Mammary epithelial cell (primary cell): ENCODE measurements at regions not wholly inside any gene's neighbourhood (a gene's known extent, or its start where the extent isn't known, plus 50 kb on each side); places are given as distances from the start of the nearest gene placed in this dataset.

Experiments used
- EZH2 ChIP-seq: IDR thresholded peaks from 2 replicates; pipeline ENCODE4 v1.6.1; 2012; ENCODE audit warnings: low read length, inconsistent platforms, borderline replicate concordance
- TF ChIP-seq, protein P1 (sequence below), 2 donors: IDR thresholded peaks in 1 of 2; conservative IDR thresholded peaks in 1 of 2; 2 replicates each; pipeline ENCODE4 v1.5.1; 2011 to 2012; ENCODE audit warnings: inconsistent platforms in 2 of 2, low read length in 2 of 2, mild to moderate bottlenecking in 2 of 2, control low read depth in 1 of 2, low read depth in 1 of 2; ENCODE audit not compliant: insufficient read depth in 1 of 2; ENCODE audit errors: extremely low read depth in 1 of 2

DNA sequence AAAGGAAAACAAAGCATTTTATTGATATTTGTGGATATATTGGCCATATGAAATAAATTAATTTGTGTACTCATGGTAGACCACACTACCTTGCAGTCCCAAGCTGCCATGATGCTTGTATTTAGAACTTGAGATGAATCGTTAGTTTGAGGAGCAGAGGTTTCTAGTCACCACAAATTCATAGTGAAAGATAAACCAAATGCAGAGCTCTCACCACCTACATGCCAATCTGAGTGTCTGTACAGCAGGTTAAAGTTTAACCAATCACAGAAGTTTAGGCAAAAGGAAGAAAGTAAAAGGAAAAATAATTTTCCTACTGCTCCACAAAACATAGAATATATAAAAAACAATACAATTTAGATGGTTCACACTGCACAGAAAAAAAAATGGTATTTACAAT lies 163.6 kb upstream of the FTMT start:
- TF ChIP-seq, protein P1, sequence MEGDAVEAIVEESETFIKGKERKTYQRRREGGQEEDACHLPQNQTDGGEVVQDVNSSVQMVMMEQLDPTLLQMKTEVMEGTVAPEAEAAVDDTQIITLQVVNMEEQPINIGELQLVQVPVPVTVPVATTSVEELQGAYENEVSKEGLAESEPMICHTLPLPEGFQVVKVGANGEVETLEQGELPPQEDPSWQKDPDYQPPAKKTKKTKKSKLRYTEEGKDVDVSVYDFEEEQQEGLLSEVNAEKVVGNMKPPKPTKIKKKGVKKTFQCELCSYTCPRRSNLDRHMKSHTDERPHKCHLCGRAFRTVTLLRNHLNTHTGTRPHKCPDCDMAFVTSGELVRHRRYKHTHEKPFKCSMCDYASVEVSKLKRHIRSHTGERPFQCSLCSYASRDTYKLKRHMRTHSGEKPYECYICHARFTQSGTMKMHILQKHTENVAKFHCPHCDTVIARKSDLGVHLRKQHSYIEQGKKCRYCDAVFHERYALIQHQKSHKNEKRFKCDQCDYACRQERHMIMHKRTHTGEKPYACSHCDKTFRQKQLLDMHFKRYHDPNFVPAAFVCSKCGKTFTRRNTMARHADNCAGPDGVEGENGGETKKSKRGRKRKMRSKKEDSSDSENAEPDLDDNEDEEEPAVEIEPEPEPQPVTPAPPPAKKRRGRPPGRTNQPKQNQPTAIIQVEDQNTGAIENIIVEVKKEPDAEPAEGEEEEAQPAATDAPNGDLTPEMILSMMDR (conservative IDR thresholded peaks at IDR 0.05 in 1 of 2, IDR thresholded peaks at IDR 0.05 in 1 of 2; ENCODE audit: extremely low read depth in 1 of 2, insufficient read depth in 1 of 2, low read depth in 1 of 2, low read length in 2 of 2), result no peak
- TF ChIP-seq EZH2, result no peak
